GM19043 (cell line): ENCODE measurements at regions not wholly inside any gene's neighbourhood (a gene's known extent, or its start where the extent isn't known, plus 50 kb on each side); places are given as distances from the start of the nearest gene placed in this dataset.

Experiments used
- ATAC-seq: cut with Tn5 transposase; IDR thresholded peaks from one replicate; pipeline ENCODE4 v1.9.1; 2021; ENCODE audit warnings: low read depth; ENCODE audit not compliant: unreplicated experiment

DNA sequence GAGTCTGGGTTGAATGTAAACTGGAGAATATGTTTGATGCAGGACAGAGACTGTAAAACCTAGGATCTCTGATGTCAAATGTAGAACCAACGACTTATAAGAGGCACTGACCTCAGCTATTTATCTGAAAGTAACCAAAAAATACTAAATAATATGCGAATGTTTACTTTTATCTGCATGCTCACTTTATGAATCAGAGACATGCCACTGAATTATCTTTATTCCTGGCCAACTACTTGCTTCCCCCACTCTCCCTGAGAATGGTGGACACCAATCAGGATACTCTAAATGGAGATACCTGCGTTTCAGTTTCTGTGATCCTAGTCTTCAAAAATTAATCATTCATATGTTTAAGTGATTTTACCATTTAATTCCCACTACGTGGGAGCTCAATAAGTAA, 1038.4 kb upstream of the PABPC4L start:
- no peak for ATAC-seq

DNA sequence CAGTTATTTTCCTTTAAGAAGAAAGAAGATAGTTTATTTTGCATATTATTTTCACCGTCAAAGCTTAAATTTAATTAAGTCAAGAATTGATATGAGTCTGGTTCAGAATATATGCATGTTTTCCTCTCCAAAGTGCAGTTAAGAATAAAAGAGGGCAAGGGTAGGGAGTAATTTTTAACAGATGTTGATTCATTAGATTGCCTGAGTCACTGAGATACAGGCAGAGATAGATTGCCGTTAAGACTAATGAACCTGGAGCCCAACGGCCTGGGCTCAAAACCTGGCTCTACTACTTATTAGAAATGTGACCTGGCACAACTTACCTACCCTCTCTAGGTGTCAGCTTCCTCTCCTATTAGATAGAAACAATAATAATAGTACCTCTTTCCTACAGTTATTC, 1037.4 kb upstream of the PABPC4L start:
- ATAC-seq, result no peak

DNA sequence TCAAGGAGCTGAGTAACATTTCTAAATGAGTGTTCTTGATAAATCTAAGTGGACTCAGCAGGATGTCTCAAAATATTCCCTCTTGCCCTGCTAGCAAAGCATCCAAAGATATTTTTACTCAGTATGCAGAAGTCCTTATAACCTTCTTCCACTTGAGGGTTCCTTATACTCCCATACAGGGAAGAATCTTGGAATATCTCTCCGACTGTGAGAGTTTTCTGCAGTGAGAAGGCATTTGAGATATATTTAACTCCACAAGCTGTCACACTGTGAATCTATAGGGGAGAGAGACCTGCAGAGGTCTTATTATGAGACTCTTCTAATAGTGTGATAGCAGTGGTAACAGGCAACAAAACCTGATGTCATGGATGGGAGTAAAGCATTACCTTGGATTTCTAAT, 1034.5 kb upstream of the PABPC4L start:
- ATAC-seq, result no peak

DNA sequence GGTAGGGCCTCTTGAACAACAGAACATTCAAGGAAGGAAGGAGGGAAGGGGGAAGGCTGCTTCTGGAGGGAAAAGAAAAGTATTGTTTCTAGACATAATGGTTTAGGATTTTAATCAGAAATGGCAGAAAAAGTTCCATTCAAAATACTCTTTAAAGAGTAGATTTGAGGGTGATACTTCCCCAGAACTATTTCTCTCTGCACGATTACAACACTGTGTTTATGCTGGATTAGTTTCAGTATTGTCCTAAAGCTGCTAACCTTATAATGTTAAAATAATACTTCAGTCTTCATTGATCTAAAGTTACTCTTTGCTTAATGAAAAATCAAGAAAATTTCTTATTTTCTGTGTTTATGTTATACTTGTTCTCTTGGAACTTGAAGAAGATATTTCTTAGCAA, 1026.3 kb upstream of the PABPC4L start:
- ATAC-seq, result no peak

DNA sequence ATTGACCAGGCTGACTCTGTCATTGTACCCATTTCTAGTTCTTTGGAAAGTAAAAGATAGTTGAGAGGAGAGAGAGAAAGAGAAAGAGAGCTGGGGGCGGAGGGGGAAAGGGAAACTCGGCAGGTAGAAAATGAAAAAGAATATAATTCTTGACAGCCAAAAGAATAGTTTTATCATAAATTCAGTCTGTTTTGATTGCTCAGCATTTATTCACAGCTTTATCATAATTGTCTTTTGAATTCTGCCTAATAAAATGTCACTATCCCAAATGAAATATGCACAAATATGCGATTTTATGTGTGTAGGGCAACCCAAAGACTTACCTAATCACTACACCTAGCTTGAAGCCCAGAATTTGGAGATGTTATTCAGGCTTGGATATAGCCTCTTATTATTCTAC, 1024.0 kb upstream of the PABPC4L start:
- ATAC-seq, result no peak

DNA sequence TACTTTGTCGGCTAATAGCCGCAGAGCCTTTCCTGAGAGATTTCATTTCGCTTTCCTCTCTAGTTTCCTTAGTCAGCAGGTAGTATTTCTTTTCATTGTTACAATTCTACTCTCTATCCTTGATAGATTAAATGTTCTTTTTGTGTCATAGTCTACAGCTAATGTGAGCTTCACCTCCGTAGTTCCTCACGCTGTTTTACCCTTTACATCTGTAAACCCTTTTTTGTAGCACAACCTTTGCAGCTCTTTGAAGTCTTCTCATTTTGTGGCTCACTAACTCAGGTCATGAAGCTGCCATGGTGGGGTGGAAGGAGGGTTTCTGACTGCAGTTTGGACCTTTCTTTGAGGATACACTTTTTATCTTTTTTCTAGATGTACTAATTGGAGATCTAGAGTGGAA, 1008.8 kb upstream of the PABPC4L start:
- ATAC-seq, result no peak

DNA sequence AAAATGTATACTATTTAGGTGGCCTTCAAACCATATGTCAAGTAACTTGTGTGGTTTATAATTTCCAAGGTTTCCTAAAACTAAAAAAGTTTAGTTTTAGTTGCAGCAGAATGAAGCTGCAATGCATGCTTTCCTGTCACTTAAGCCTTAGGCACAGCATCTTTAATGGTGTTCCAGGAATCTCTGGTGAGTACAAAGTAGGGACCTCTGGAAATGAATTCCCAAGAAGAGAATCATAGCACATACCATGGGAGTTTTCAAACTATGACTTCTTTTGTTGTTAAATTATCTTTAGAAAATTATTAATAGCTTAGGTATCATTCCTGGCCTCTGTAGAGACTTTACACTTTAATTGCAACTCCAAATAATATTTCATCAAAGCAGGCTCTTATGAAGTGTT, 1005.9 kb upstream of the PABPC4L start:
- ATAC-seq, result no peak

DNA sequence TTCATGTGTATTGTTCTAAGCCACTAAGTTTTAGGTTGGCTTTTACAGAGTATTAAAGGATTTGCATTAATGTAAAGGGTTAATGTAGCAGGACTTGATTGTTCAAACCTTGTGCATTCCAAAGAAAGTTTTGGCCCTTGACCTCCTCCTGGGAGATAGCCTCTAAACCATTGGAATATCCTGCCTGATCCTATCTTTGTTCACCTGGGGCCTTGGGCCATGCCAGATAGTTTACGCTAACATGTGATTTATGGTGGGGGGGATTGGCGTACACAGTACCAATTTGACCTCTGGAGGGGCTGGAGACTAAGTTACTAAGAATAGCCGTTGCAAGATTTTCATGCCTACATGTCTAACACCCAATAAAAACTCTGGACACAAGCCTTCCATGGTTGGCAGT, 1002.7 kb upstream of the PABPC4L start:
- ATAC-seq, result no peak

DNA sequence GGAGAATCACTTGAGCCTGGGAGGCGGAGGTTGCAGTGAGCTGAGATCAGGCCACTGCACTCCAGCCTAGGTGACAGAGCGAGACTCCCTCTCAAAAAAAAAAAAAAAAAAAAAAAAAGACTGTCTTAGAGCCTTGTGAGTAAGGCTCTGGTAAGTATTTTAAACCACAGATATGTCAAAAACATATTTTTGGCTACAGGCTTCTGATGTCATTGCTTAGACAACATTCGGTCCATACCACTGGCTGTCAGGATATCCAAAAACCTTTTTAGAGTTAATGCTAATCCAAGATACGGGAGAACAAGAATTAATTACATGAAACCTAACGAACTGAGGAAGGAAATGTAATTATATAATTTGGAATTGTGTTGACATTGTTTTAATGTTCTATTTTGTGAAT, 999.5 kb upstream of the PABPC4L start:
- ATAC-seq, result no peak

DNA sequence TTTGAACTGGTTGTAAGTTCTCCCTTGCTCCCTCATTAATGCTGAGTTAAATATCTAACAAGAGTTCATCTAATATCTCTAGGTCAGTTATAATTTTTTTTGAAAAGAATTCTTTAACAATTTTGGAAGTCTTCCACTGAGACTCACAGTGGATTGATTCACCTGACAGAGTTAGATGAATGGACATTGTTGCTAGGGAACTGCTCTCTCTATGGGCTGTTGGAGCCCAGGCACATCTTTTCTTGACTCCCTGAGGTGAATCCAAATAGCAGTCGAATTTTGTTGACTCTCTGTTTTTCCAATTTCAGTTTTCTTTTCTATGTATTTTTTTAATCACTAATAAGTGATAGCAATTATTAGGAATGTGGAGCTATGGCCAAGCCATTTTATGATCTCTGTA, 996.1 kb upstream of the PABPC4L start:
- no peak for ATAC-seq

DNA sequence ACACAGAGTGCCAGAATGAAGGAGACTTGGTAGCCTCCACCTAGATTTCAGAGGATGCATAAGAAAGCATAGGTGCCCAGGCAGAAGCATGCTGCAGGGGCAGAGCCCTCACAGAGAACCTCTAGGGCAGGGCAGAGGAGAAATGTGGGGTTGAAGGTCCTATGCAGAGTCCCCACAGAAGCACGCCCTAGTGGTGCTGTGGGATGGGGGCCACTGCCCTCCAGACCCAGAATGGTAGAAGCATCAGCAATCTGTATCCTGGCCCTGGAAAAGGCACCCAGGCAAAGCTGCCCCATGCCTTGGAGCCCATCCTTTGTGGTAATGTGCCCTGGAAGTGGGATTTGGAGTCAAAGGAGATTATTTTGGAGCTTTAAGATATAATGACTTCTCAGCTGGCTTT, 992.9 kb upstream of the PABPC4L start:
- no peak for ATAC-seq

DNA sequence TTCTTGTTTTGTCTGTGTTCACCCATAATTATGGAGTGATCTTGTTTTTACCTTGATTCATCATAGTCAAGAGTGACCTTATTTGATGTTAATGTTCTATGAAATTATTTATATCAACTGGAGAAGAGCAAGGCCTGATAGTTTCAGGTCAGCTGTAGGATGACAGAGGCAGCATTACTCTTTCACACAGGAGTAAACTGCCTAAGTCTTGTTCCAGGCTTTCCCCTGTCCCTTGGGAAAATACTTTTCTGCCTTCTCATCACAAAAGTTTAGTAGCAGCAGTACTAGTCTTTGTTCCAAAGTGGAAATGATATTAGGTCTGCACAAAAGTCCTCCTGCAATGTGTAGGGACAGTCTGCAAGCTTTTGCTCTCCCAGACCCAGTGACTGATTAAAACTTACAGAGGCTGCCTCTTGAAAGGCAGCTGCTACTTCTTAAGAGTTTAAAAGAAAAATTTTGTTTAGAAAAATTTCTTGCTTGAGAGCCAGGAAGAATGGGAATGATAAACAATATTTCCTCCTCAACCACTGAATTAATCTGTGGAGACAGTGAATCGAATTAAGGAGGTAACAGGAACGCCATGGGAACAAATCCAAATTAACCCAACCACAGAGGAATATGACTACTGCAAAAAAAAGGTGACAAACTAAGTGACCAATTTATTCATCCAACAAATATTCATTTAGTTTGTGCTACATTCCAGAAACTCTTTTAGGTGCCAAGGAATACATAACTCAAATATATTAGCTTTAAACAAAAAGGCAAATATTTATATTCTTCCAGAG, 991.4 kb upstream of the PABPC4L start:
- no peak for ATAC-seq

DNA sequence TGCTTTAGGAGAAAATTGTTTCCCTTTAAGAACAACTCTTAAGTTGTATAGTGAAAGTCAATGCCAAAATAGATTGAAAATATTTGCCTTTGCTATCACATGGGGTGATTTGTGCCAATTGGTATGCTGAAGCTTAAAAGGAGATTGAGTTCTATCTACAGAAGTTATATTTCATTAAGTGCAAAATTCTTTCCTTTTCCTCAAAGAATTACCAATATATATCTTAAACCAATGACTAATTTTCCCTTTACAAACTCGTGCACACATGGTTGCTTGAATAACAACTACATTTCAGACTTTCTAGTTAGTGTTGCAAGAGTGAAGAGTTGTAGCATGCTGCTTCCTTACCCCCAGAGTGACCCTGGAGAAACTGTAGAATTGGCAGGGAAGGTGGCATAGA, 990.0 kb upstream of the PABPC4L start:
- no peak for ATAC-seq

DNA sequence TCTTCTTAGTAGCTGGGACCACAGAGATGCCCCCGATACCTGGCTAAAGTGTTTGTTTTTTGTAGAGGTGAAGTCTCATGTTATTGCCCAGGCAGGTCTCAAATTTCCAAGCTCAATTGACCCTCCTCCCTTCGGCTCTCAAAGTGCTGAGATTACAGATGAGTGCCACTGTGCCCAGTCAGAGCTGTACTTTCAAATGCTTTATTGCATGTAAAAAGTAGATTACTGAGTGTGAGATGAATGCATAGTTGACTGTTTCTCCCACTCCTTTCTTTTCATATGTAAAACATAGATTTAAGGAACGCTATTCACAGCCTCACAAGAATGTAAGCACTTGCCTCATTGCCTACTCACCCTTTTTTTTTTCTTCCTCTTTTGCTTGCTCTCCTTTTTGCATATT, 984.4 kb upstream of the PABPC4L start:
- ATAC-seq, result no peak

DNA sequence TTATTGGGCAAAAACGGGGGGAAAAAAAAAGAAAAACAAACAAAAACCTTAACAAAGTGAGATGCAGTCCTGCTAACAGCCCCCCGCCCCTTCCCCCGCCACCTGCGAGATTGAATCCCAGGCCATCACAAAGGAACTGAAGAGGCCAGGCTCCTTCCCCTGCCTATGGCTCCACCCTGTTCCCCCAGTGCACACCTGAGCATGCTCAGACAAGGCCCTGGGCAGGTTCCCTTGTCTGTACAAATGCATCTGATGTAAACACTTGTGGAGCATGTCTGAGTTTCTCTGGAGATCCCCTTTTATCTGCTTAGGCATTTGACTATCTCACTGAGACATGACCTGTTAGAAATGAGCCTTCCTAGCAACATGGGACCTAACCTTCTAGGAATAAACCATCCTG, 983.7 kb upstream of the PABPC4L start:
- ATAC-seq, result no peak

DNA sequence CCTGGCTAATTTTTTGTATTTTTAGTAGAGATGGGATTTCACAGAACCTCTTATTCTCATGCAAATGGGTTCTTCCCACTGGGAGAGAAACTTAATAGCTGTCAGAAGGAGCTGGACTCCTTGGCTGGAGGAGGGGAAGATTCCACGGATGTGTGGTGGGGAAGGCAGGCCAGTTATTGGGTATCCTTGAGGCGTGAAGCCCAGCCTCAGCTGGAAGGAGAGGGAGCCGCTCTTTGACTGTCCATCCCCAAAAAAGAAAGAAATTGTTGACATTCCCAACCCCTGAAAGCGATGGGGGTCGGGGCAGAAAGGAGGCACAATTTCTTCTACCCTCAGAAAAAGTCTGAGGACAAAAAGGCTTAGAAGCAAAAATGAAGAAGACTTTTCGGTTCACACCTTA, 983.1 kb upstream of the PABPC4L start:
- no peak for ATAC-seq

DNA sequence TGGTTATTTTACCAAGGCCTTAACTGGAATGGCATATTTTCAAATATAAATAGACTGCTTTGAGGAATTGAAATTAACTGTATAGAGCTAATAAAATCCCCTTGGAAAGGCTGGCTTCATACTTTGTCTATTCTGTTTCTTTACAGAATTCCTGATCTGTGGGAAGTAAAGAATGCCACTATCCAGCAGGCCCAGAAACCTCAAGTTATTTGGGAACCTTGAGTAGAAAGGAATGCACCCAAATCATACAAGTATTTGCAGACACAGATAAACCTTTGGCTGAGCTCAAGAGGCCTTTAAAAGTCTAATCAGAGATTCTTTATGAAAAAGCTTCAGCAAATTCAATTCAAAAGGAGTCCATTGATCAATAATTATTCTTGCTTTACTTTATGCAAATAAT, 975.7 kb upstream of the PABPC4L start:
- no peak for ATAC-seq

DNA sequence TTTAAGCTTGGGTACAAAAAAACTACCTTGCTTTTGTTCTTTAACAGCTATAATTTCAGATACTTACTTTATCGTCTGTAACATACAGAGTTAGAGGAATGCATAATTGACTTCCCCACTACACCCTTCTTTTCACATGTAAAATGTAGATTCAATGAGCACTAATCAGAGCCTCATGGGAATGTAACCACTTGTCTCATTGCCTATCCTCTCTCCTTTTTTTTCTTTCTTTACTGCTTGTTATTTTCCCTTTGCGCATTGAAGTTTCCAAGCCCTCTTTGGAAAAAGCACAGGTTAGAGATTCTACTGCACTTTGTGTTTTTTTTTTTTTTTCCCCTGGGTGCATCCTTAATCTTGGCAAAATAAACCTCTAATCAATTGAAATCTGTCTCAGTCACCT, 965.1 kb upstream of the PABPC4L start:
- ATAC-seq, result no peak

DNA sequence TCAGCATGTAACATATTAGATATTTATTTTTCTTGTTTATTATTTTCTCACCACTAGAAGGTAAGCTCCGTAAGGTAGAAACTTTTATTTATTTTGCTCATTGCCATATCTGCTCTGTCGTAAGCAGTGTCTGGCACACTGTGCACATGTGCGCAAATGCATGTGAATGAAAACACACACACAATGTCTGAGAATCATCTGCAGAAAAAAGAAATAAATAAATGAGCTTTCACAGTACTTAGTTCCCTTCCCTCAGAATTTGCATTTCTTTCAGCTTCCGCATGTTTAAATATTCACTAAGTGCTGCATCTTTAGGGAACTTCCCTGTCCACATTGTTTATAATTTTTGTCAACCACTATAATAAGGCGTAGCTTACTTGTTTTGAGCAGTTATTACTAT, 963.0 kb upstream of the PABPC4L start:
- no peak for ATAC-seq

DNA sequence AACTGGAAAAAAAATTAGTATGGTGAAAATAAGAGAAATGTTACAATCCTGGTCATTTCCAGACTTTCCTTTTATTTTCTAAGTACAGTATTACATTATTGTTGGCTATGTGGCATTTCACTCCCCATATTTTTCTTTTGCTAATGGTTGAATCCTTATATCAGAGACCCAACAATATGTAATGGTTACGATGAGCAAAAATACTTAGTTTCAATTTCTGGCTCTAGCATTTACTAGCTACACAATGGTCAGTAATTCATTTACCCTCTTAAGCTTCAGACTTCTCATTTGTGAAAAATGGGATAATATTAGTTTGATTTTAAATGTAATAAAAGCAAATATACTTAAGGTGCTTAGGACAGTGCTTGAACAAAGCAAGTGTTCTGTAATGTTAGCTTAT, 942.9 kb upstream of the PABPC4L start:
- no peak for ATAC-seq

DNA sequence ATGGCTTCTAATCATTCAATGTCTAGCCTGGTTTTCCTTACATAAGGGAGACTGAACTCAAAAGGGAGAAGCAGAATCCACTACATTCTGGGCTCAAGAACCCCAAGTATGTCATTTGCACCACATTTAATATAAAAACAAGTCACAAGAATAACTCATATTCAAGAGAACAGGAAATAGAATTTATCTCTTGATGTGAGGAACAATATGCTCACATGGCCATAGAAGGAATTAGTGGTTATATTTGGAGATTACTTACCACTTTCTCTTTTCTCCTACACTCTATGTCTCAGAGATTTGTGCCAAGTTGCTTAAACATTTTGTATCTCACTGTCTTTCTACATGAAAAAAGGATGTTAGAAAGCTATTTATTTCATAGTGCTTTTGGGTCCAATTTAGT, 922.6 kb upstream of the PABPC4L start:
- no peak for ATAC-seq

DNA sequence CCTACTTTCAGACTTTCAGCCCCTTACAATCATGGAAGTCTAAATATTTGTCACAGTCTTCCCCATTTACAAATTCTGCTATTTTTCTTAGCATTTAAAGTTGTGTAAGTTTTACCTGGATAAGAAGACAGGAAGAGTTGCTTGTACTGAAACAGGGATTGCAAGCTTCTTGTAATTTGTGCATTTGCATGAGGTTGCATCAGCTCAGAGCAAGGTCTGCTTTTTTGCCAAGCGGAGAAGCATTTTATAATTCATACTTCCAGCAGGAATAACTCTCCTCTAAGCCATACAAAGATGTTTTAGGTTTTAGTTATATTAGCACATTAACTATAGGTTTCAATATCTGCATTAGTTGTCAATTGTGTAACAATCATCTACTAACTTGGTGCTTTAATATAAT, 922.0 kb upstream of the PABPC4L start:
- ATAC-seq, result no peak

DNA sequence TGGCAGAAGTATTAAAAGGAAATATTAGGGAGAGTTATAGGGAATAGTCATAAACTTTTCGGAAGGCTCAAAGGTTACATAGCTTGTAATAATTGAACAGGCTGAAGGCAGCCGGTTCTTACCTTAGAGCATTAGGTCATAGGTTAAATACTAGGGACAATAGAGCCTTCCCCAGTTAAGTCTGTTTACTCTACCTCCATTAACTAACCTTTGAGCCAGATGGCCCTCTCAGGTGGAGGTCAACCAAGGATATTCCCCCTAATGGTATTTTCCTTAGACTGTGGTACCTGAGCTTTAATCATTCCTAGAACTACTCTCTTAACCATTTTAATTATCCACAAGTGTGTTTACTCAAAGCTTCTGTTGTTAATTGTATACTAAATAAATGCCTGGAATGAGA, 920.9 kb upstream of the PABPC4L start:
- ATAC-seq, result no peak
